ENCODE measurements at regions not wholly inside any gene's neighbourhood (a gene's known extent, or its start where the extent isn't known, plus 50 kb on each side); places are given as distances from the start of the nearest gene placed in this dataset.
A peak's percentile ranks its signal among the peaks of the same experiment; 100 is the strongest.

- ATAC-seq (no peak), DNase-seq (ENCODE audit: low spot score) (no peak)
- intact Hi-C loops (cut with DNase I) = no loop called here
These were observed 160.6 kb upstream of the COL21A1 start for GRCh38 chr6:56407883-56408410.

GRCh38 chr6:56406276-56407269, 159.2 kb upstream of the COL21A1 start:
- ATAC-seq (no peak), DNase-seq (ENCODE audit: low spot score) (no peak)
- intact Hi-C loops (cut with DNase I) = no loop called here

GRCh38 chr6:56404599-56404998, 157.2 kb upstream of the COL21A1 start:
- ATAC-seq (no peak), DNase-seq (ENCODE audit: low spot score) (no peak)
- intact Hi-C loops (cut with DNase I) = no loop called here

GRCh38 chr6:56403745-56404144, 156.4 kb upstream of the COL21A1 start:
- DNase-seq (ENCODE audit: low spot score) = no peak
- no peak for ATAC-seq
- intact Hi-C loops (cut with DNase I) = no loop called here

- ATAC-seq = no peak
- intact Hi-C loops (cut with DNase I) = no loop called here
- no peak for DNase-seq (ENCODE audit: low spot score)
These were observed 154.2 kb upstream of the COL21A1 start for GRCh38 chr6:56401477-56402070.

GRCh38 chr6:56400273-56400672, 152.9 kb upstream of the COL21A1 start:
- DNase-seq (ENCODE audit: low spot score) (no peak), ATAC-seq (no peak)
- intact Hi-C loops (cut with DNase I) = no loop called here

- DNase-seq (ENCODE audit: low spot score) = no peak
- ATAC-seq = no peak
- intact Hi-C loops (cut with DNase I) = loop anchor here (10.0 kb wide), 1 partner anchor 465 kb away; no protein-coding TSS in a partner anchor
These were observed 152.4 kb upstream of the COL21A1 start for GRCh38 chr6:56399672-56400263.

- intact Hi-C loops (cut with DNase I) = loop anchor here (10.0 kb wide), 1 partner anchor 466 kb away; no protein-coding TSS in a partner anchor
- no peak for ATAC-seq
- no peak for DNase-seq (ENCODE audit: low spot score)
These were observed 151.9 kb upstream of the COL21A1 start for GRCh38 chr6:56399250-56399671.

GRCh38 chr6:56396435-56396834, 149.1 kb upstream of the COL21A1 start:
- ATAC-seq = no peak
- intact Hi-C loops (cut with DNase I) = loop anchor here (10.0 kb wide), 1 partner anchor 468 kb away; no protein-coding TSS in a partner anchor

GRCh38 chr6:56393615-56394612, 146.5 kb upstream of the COL21A1 start:
- DNase-seq (ENCODE audit: low spot score) = no peak
- intact Hi-C loops (cut with DNase I) = loop anchor here (10.0 kb wide), 1 partner anchor 471 kb away; no protein-coding TSS in a partner anchor
- ATAC-seq = no peak

More at GRCh38 chr6:56396435-56396834, 149.1 kb upstream of the COL21A1 start:
- DNase-seq (ENCODE audit: low spot score) = no peak

- ATAC-seq (peak; percentile 45), DNase-seq (ENCODE audit: low spot score) (no peak)
- intact Hi-C loops (cut with DNase I) = no loop called here
These were observed 141.0 kb upstream of the COL21A1 start for GRCh38 chr6:56388415-56388755.

GRCh38 chr6:56387621-56388414, 140.4 kb upstream of the COL21A1 start:
- intact Hi-C loops (cut with DNase I) = no loop called here
- ATAC-seq (peak; percentile 46), DNase-seq (ENCODE audit: low spot score) (no peak)

- intact Hi-C loops (cut with DNase I) = loop anchor here (1.0 kb wide), 1 partner anchor 41 kb away; no protein-coding TSS in a partner anchor
- no peak for ATAC-seq
- DNase-seq (ENCODE audit: low spot score) = no peak
These were observed 139.3 kb upstream of the COL21A1 start for GRCh38 chr6:56386717-56387116.

GRCh38 chr6:56385981-56386593, 138.7 kb upstream of the COL21A1 start:
- DNase-seq (ENCODE audit: low spot score) = no peak
- intact Hi-C loops (cut with DNase I) = loop anchor here (1.0 kb wide), 1 partner anchor 41 kb away; no protein-coding TSS in a partner anchor
- no peak for ATAC-seq

- ATAC-seq = no peak
- DNase-seq (ENCODE audit: low spot score) = no peak
- intact Hi-C loops (cut with DNase I) = no loop called here
These were observed 135.8 kb upstream of the COL21A1 start for GRCh38 chr6:56383160-56383559.

GRCh38 chr6:56382416-56382940, 135.1 kb upstream of the COL21A1 start:
- DNase-seq (ENCODE audit: low spot score) (no peak), ATAC-seq (no peak)
- intact Hi-C loops (cut with DNase I) = no loop called here

GRCh38 chr6:56381801-56382251, 134.4 kb upstream of the COL21A1 start:
- DNase-seq (ENCODE audit: low spot score) (no peak), ATAC-seq (no peak)
- intact Hi-C loops (cut with DNase I) = no loop called here
